Loucy (cell line): ENCODE measurements at regions not wholly inside any gene's neighbourhood (a gene's known extent, or its start where the extent isn't known, plus 50 kb on each side); places are given as distances from the start of the nearest gene placed in this dataset.

ENCODE experiments used
- EZH2phosphoT487 ChIP-seq: fragments of 200-600 bp; IDR thresholded peaks from 2 replicates; pipeline ENCODE4 v1.6.1; 2018; ENCODE audit warnings: antibody characterized with exemption, mild to moderate bottlenecking, moderate library complexity, borderline replicate concordance
- TF ChIP-seq, protein P1 (sequence below): fragments of 200-600 bp; sonication (generic); conservative IDR thresholded peaks from 2 replicates; pipeline ENCODE4 v1.5.1; 2014; ENCODE audit warnings: mild to moderate bottlenecking, antibody characterized with exemption, low read length

DNA sequence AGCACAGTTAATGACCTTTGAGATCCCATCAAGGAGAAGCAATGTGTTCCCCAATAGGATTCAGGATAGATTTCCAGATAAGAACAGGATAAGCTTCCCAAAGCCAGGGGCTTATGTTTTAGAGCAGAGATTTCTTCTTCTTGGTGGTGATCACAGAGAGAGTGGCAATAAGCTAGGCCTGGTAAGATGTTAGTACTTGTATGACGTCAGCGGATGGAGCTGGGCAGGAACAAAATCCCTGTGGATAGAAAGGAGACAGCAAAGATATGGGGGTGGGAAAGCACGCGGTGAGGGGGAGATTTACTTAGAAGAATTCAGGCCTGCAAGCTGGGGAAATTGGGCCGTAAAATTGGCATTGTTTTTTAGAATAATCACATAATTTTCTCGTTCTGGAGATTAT is 323.0 kb downstream of the MTX2 start:
- TF ChIP-seq, protein P1, sequence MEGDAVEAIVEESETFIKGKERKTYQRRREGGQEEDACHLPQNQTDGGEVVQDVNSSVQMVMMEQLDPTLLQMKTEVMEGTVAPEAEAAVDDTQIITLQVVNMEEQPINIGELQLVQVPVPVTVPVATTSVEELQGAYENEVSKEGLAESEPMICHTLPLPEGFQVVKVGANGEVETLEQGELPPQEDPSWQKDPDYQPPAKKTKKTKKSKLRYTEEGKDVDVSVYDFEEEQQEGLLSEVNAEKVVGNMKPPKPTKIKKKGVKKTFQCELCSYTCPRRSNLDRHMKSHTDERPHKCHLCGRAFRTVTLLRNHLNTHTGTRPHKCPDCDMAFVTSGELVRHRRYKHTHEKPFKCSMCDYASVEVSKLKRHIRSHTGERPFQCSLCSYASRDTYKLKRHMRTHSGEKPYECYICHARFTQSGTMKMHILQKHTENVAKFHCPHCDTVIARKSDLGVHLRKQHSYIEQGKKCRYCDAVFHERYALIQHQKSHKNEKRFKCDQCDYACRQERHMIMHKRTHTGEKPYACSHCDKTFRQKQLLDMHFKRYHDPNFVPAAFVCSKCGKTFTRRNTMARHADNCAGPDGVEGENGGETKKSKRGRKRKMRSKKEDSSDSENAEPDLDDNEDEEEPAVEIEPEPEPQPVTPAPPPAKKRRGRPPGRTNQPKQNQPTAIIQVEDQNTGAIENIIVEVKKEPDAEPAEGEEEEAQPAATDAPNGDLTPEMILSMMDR, result no peak
- no peak for TF ChIP-seq EZH2phosphoT487
